Liver (tissue), 2 donors: ENCODE measurements at regions not wholly inside any gene's neighbourhood (a gene's known extent, or its start where the extent isn't known, plus 50 kb on each side); places are given as distances from the start of the nearest gene placed in this dataset.

Experiments
- TF ChIP-seq, protein P1 (sequence below): fragments of 150-350 bp; IDR thresholded peaks from 2 replicates; pipeline ENCODE4 v1.5.1; 2017; ENCODE audit warnings: improper control_type of control experiment, low read depth, low read length; ENCODE audit not compliant: missing input control
- TF ChIP-seq, protein P2 (sequence below): IDR thresholded peaks from 2 replicates; pipeline ENCODE4 v1.6.1; 2016; ENCODE audit warnings: antibody characterized with exemption
- donor health status: healthy.

DNA sequence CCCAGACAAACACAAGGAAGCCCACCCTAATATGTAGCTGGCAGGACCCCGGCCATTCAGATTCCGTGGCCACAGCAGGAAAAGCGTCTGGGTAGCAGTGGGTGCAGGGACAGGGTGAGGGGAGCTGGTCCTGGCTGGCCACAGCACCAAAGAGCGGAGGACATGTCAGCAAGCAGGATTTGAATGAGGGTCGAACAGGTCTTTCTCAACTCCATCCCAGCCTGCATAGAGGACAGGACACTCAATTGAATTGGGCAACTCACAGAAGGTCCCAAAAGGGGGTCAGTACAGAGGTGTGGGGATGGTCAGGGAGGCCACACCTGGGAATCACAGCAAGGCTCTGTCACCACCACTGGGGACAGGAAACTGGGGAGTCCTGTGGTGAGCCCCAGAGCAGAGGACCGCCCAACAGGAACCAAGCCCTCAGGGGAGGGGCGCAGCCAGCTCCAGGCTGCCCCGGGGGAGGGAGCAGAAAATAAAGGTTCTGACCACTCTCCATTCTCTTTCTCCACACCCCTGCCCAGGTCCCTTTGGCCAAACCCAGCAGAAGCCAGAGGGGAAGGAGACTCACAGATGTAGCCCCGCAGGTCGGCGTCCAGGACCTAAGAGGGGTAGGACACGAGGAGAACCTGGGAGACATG is 108.7 kb upstream of the PPP2R2D start:
- TF ChIP-seq, protein P1, sequence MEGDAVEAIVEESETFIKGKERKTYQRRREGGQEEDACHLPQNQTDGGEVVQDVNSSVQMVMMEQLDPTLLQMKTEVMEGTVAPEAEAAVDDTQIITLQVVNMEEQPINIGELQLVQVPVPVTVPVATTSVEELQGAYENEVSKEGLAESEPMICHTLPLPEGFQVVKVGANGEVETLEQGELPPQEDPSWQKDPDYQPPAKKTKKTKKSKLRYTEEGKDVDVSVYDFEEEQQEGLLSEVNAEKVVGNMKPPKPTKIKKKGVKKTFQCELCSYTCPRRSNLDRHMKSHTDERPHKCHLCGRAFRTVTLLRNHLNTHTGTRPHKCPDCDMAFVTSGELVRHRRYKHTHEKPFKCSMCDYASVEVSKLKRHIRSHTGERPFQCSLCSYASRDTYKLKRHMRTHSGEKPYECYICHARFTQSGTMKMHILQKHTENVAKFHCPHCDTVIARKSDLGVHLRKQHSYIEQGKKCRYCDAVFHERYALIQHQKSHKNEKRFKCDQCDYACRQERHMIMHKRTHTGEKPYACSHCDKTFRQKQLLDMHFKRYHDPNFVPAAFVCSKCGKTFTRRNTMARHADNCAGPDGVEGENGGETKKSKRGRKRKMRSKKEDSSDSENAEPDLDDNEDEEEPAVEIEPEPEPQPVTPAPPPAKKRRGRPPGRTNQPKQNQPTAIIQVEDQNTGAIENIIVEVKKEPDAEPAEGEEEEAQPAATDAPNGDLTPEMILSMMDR: no peak
- TF ChIP-seq, protein P2, sequence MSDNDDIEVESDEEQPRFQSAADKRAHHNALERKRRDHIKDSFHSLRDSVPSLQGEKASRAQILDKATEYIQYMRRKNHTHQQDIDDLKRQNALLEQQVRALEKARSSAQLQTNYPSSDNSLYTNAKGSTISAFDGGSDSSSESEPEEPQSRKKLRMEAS: no peak
